Activated naive CD4-positive, alpha-beta T cell treated with anti-CD3 and anti-CD28 coated beads for 36 hours (primary cell): ENCODE measurements at regions not wholly inside any gene's neighbourhood (a gene's known extent, or its start where the extent isn't known, plus 50 kb on each side); places are given as distances from the start of the nearest gene placed in this dataset.

Experiments
- CTCF ChIA-PET: fragments of 350-600 bp; sonication (Branson Sonifier 250); formaldehyde crosslinking; loops from one replicate; lab custom pipeline; 2021; ENCODE audit warnings: antibody characterized with exemption; lab: Charles Lee
- DNase-seq: peaks from one replicate; pipeline ENCODE4 v3.0.0-alpha.2; 2020
- H3K27ac Mint-ChIP-seq: one replicate; pipeline ENCODE4 v1.8.0; 2021; ENCODE audit warnings: mild to moderate bottlenecking, mixed read lengths
- H3K27me3 Mint-ChIP-seq: one replicate; pipeline ENCODE4 v1.8.0; 2021; ENCODE audit warnings: low read depth, mixed read lengths
- H3K36me3 Mint-ChIP-seq: one replicate; pipeline ENCODE4 v1.8.0; 2021; ENCODE audit warnings: low read depth, mixed read lengths
- H3K4me1 Mint-ChIP-seq: one replicate; pipeline ENCODE4 v1.8.0; 2021; ENCODE audit warnings: low read depth, mixed read lengths
- H3K4me3 Mint-ChIP-seq: one replicate; pipeline ENCODE4 v1.8.0; 2021; ENCODE audit warnings: mild to moderate bottlenecking, moderate library complexity, mixed read lengths
- H3K9me3 Mint-ChIP-seq: one replicate; pipeline ENCODE4 v1.8.0; 2021; ENCODE audit warnings: mixed read lengths
- intact Hi-C: fragments of 100-400 bp; cut with micrococcal nuclease; formaldehyde crosslinking; loops from one replicate; pipeline ENCODE4 v1.15.1; 2023

GRCh38 chr7:1295776-1296355, 63.2 kb downstream of the UNCX start:
- Mint-ChIP-seq H3K9me3 (no peaks in the 10 kb centered on the region), H3K27me3 (peaks cover 21% of the 10 kb centered on the region), H3K4me3 (no peak overlapping the region), H3K36me3 (no peaks in the 10 kb centered on the region), H3K4me1 (peaks cover 4% of the 10 kb centered on the region), H3K27ac (no peak overlapping the region)
- no peak for DNase-seq
- CTCF ChIA-PET = interaction anchor here (0.6 kb wide), 1 partner anchor 55 kb away, joined by 3 read pairs; no protein-coding TSS in a partner anchor
- intact Hi-C loops = no loop called here

GRCh38 chr7:1296356-1296981, 63.8 kb downstream of the UNCX start:
- Mint-ChIP-seq H3K4me3 (no peak overlapping the region), H3K27ac (no peak overlapping the region), H3K36me3 (no peaks in the 10 kb centered on the region), H3K27me3 (peaks cover 18% of the 10 kb centered on the region), H3K9me3 (no peaks in the 10 kb centered on the region), H3K4me1 (no peaks in the 10 kb centered on the region)
- intact Hi-C loops = no loop called here
- DNase-seq = no peak
- CTCF ChIA-PET = interaction anchor here (0.6 kb wide), 1 partner anchor 55 kb away, joined by 3 read pairs; no protein-coding TSS in a partner anchor

GRCh38 chr7:1297017-1297960, 64.6 kb downstream of the UNCX start:
- no peaks in the 10 kb centered on the region for H3K36me3 Mint-ChIP-seq
- H3K4me1 Mint-ChIP-seq = no peaks in the 10 kb centered on the region
- H3K4me3 Mint-ChIP-seq = no peak overlapping the region
- no peak overlapping the region for H3K27ac Mint-ChIP-seq
- DNase-seq = no peak
- intact Hi-C loops = no loop called here
- CTCF ChIA-PET = no interaction called here
- H3K9me3 Mint-ChIP-seq = no peaks in the 10 kb centered on the region
- peaks cover 11% of the 10 kb centered on the region for H3K27me3 Mint-ChIP-seq

GRCh38 chr7:1298051-1298930, 65.6 kb downstream of the UNCX start:
- Mint-ChIP-seq H3K9me3 (no peaks in the 10 kb centered on the region), H3K4me3 (no peak overlapping the region), H3K27ac (no peak overlapping the region), H3K27me3 (peaks cover 10% of the 10 kb centered on the region), H3K36me3 (no peaks in the 10 kb centered on the region), H3K4me1 (no peaks in the 10 kb centered on the region)
- CTCF ChIA-PET = no interaction called here
- no peak for DNase-seq
- intact Hi-C loops = no loop called here

GRCh38 chr7:1298931-1299885, 66.5 kb downstream of the UNCX start:
- no peaks in the 10 kb centered on the region for H3K4me1 Mint-ChIP-seq
- CTCF ChIA-PET = no interaction called here
- peaks cover 10% of the 10 kb centered on the region for H3K27me3 Mint-ChIP-seq
- H3K4me3 Mint-ChIP-seq = no peak overlapping the region
- H3K9me3 Mint-ChIP-seq = no peaks in the 10 kb centered on the region
- no peak for DNase-seq
- no peaks in the 10 kb centered on the region for H3K36me3 Mint-ChIP-seq
- intact Hi-C loops = no loop called here
- H3K27ac Mint-ChIP-seq = no peak overlapping the region

- peaks cover 10% of the 10 kb centered on the region for H3K27me3 Mint-ChIP-seq
- no peak overlapping the region for H3K27ac Mint-ChIP-seq
- DNase-seq = no peak
- H3K9me3 Mint-ChIP-seq = no peaks in the 10 kb centered on the region
- H3K4me3 Mint-ChIP-seq = no peak overlapping the region
- no peaks in the 10 kb centered on the region for H3K36me3 Mint-ChIP-seq
- intact Hi-C loops = no loop called here
- CTCF ChIA-PET = no interaction called here
- no peaks in the 10 kb centered on the region for H3K4me1 Mint-ChIP-seq
Measured at GRCh38 chr7:1300206-1300605, 67.5 kb downstream of the UNCX start.

GRCh38 chr7:1300636-1301035, 68.0 kb downstream of the UNCX start:
- CTCF ChIA-PET = interaction anchor here (0.7 kb wide), 1 partner anchor 37 kb away, joined by 3 read pairs; no protein-coding TSS in a partner anchor
- H3K4me1 Mint-ChIP-seq = no peaks in the 10 kb centered on the region
- H3K27me3 Mint-ChIP-seq = peaks cover 10% of the 10 kb centered on the region
- no peak overlapping the region for H3K4me3 Mint-ChIP-seq
- intact Hi-C loops = no loop called here
- no peaks in the 10 kb centered on the region for H3K36me3 Mint-ChIP-seq
- H3K27ac Mint-ChIP-seq = no peak overlapping the region
- no peaks in the 10 kb centered on the region for H3K9me3 Mint-ChIP-seq
- DNase-seq = no peak

- Mint-ChIP-seq H3K4me1 (no peaks in the 10 kb centered on the region), H3K36me3 (no peaks in the 10 kb centered on the region), H3K9me3 (no peaks in the 10 kb centered on the region), H3K27ac (no peak overlapping the region), H3K4me3 (no peak overlapping the region), H3K27me3 (peaks cover 10% of the 10 kb centered on the region)
- CTCF ChIA-PET = interaction anchor here (0.7 kb wide), 1 partner anchor 36 kb away, joined by 3 read pairs; no protein-coding TSS in a partner anchor
- no peak for DNase-seq
- intact Hi-C loops = no loop called here
Measured at GRCh38 chr7:1301054-1301881, 68.6 kb downstream of the UNCX start.

- Mint-ChIP-seq H3K27ac (no peak overlapping the region), H3K27me3 (peaks cover 12% of the 10 kb centered on the region), H3K4me1 (no peaks in the 10 kb centered on the region), H3K36me3 (no peaks in the 10 kb centered on the region), H3K4me3 (no peak overlapping the region), H3K9me3 (no peaks in the 10 kb centered on the region)
- intact Hi-C loops = no loop called here
- no peak for DNase-seq
- CTCF ChIA-PET = no interaction called here
Measured at GRCh38 chr7:1301882-1302251, 69.2 kb downstream of the UNCX start.

GRCh38 chr7:1302936-1303335, 70.3 kb downstream of the UNCX start:
- Mint-ChIP-seq H3K9me3 (no peaks in the 10 kb centered on the region), H3K4me3 (no peak overlapping the region), H3K27ac (no peak overlapping the region), H3K36me3 (no peaks in the 10 kb centered on the region), H3K27me3 (peaks cover 10% of the 10 kb centered on the region), H3K4me1 (no peaks in the 10 kb centered on the region)
- no peak for DNase-seq
- CTCF ChIA-PET = no interaction called here
- intact Hi-C loops = no loop called here
